Skeletal muscle cell (primary cell): ENCODE measurements at regions not wholly inside any gene's neighbourhood (a gene's known extent, or its start where the extent isn't known, plus 50 kb on each side); places are given as distances from the start of the nearest gene placed in this dataset.

ENCODE experiments used
- DNase-seq: peaks from one replicate; pipeline ENCODE4 v3.0.0-alpha.2; 2010; ENCODE audit warnings: low read depth
- H3K4me3 ChIP-seq: 2 replicates; pipeline ENCODE4 v1.5.1; 2011; ENCODE audit warnings: low read depth, mild to moderate bottlenecking, control low read depth, low read length, moderate library complexity

DNA sequence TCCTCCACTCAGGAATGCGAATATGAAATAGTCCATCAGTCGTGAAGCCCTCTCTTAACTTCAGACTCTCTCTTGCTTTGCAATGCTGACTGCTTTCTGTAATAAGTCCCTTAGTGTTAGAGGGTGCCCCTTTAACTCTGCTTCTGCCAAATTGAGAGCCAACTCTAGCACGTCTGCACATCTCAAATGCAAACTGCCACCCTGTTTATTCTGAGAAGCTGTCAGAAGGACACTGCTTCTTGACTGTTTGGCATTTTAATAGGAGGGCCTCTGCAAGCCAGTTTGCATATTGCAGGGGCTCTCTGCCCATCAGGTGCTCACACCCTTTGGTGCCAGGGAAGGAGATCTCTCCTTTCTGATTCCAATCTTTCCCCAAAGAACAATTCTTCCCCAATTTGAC, 589.8 kb upstream of the CDH4 start:
- no peak for DNase-seq
- H3K4me3 ChIP-seq: no peak overlapping the region

DNA sequence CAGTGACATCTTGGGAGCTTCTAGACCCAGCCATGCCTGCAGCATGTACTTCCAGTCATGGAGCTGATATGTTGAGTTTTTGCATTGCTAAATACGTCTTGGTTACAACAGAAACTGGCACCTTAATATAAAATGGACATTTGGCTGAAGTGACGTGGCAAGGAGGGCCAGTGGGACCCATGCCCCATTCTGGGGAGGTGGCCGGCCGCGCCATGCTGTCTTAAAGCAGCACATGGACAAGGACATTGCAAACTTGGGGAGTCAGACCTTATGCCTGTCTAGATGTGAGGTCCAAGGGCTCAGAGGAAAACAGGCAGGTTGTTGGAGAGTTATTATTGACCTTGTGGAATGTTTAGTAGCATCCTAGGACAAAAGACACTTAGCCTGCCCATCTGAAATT, 588.0 kb upstream of the CDH4 start:
- DNase-seq: no peak

DNA sequence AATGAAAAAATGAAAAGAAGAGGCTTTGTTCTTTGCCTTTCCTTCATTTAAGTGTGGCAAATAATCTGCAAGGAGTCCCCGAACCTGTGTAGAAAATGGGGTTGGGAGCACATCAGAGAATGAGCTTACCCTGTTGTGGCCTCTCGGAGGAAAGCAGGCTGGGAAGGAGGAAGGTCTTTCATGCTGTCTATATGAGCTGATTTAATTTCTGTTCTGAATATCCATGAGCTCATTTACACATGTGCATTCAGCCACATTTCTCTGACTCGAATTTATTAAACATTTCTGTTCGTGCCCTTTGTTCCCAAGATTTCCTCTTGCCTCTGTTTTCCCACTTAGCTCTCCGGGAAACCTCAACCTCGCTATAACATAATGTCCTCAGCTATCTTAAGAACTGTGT, 584.4 kb upstream of the CDH4 start:
- no peak overlapping the region for H3K4me3 ChIP-seq
- no peak for DNase-seq

More for the DNA sequence above, 588.0 kb upstream of the CDH4 start:
- H3K4me3 ChIP-seq: no peak overlapping the region

DNA sequence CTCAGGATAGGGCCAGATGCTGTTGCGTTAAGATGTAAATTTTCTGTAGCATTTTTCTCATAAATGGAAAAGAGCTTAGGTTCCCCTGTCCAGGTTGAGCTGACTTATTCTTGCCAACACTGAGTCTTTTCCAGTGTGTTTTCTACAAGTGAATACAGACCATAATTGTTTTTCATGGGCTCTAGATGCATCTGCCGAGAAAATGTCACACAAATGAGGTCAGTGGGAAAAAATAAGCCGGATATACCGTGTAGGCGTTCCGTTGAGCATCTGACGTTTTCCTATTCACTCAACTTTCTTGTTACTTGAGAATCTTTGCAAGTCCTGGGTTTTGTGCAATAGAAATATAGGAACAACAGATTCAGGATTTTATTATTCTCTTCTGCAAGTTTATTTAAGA, 582.9 kb upstream of the CDH4 start:
- no peak overlapping the region for H3K4me3 ChIP-seq
- DNase-seq: no peak

DNA sequence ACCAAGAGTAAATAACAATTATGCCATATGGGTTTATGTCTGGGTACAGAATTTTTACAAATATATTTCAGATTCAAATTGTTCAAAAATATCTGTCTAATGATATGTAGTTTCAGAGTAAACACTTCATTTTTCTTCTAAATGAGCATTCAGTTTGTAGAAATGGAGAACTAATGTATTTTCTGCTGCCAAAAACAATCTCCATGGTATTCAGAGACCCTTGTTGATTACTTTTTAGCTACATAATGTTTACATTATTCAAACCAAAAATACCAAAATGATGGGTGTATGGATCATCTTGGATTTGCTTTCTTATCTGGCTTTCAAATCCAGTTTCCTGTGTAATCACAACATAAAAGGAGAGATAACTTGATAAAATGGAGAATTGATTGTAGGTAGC, 576.0 kb upstream of the CDH4 start:
- H3K4me3 ChIP-seq: no peak overlapping the region
- no peak for DNase-seq

DNA sequence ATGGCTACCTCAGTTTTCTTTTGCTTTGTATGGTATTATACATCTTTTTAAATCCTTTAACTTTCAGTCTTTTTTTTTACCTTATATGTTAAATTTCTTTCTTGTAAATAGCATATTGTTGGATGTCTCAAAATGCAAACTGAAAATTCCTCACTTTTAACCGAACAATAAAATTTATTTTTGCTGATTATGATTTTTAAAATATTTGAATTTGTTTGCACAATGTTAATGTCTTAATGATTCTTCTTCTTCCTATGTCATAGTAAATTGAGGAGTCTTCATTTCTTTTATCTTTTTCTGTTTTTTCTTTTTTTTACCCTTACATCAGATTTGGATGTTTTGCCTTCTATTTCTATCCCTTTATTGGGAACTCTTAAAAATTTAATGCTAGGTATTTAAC, 574.2 kb upstream of the CDH4 start:
- DNase-seq: no peak
- no peak overlapping the region for H3K4me3 ChIP-seq

DNA sequence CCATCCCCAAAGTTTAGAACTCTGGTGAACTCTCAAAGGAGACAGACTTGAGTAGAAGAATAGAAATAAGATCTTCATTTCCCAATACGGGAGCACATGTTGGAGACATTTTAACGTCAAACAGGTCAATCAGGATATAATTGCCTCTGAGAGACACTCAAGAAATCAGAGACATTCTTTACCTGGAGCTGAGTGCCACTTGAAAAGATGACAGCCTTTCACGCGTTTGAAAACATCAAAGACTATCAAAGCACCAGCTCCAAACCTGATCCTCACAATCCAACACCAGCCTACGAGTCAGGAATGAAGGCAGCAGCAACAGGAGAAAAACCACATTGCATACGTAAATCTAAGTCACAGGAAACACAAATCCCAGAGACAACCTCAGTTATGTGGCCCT, 571.5 kb upstream of the CDH4 start:
- DNase-seq: no peak
- no peak overlapping the region for H3K4me3 ChIP-seq

DNA sequence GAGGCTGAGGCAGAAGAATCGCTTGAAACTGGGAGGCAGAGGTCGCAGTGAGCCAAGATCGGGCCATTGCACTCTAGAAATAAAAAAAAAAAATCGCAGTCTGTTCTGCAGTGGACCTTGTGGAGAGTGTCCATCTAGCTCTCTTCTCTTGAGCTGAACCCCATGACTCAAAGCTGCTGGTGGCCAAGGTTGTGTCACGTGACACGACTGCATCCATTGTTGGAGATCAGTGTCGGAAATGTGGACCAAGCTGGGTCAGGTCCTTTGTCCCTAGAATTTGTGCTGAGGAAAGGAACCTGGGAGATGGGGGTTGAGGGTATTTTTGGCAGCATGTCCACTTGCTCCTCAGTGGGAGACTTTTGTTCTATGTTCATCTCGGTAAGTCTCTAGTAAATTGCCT, 564.8 kb upstream of the CDH4 start:
- no peak for DNase-seq
- no peak overlapping the region for H3K4me3 ChIP-seq

DNA sequence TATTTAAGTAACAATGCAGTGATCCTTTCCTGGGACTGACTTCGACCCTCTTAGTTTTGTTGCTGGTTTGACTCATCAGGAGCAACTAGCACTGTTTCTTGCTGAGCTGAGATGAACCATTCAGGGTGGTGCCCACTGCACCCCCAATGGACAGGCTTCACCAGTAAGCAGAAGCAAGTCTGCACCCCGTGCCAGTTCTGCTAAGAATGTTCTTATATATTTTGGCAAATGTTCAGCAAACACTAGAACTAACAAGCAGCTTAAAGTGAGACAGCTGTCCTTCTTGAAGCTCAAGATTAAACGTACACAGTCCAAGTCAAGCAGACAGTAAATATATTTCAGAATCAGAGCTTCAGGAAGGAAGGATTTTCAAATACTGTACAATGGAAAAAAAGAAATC, 561.3 kb upstream of the CDH4 start:
- no peak for DNase-seq
- H3K4me3 ChIP-seq: no peak overlapping the region

DNA sequence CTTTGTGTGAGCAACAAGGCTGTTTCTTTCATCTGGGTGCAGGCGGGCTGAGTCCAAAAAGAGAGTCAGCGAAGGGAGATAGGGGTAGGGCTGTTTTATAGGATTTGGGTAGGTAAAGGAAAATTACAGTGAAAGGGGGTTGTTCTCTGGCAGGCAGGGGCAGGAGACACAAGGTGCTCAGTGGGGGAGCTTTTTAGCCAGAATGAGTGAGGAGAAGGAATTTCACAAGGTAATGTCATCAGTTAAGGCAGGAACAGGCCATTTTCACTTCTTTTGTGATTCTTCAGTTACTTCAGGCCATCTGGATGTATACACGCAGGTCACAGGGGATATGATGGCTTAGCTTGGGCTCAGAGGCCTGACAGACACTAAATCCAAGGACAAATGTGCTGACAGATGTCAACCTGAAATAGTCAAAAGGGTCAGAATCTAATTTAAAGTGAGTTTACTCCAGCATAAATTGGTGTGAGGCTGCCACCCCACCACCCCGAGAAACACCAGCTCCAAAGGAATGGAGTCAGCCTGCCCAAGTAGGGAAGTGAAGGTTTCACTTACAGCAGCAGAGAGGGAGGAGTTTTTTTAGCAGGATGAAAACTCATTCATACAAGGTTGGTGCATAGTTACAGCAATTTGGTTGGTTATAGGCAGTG, 560.0 kb upstream of the CDH4 start:
- H3K4me3 ChIP-seq: no peak overlapping the region
- no peak for DNase-seq

DNA sequence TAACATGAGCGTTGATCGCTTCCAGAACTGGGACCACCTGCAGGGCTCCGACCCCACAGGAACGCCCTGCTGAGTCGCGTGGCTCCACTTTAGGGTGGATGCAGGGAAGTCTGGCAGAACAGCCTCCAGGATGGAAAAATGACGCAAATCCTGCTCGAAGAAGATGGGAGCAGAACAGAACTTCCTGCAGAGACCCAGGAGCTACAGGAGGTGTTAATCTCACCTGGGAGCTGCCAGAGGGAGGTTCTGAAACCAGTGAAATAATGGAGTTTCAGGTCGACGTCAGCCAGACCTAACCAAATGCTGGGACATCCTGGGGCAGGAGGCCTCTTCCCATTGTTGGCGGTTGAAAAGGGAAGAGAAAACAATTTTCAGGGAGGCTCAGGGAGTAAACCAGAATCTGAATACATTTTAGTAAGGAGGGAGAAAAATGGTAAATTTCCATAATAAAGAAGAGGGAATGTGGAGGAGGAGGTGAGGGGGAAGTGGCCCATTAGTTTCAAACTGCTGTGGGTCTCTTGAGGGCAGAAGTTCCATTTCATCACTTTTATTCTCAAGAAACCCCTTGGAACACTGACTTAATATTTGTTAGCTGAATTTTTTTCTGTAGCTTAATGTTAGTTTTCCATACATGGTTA, 558.4 kb upstream of the CDH4 start:
- no peak overlapping the region for H3K4me3 ChIP-seq
- DNase-seq: no peak

DNA sequence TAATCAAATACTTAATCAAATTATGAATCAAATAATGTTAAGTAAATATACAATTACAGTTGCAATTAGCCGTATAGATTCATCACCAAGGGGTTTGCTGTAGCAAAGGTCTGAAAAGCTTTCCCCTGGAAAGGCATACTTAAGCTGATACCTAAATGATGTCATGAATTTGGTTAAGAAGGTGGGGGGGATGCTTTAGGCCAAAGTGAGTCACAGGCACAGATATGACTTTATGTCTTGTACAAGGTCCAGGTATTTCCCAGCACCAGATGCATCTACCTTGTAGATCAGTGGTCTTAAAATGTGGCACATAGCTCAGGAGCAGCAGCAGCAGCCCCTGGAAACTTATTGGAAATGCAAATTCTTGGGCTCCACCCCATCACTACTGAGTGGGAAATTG, 557.3 kb upstream of the CDH4 start:
- no peak for DNase-seq
- no peak overlapping the region for H3K4me3 ChIP-seq

DNA sequence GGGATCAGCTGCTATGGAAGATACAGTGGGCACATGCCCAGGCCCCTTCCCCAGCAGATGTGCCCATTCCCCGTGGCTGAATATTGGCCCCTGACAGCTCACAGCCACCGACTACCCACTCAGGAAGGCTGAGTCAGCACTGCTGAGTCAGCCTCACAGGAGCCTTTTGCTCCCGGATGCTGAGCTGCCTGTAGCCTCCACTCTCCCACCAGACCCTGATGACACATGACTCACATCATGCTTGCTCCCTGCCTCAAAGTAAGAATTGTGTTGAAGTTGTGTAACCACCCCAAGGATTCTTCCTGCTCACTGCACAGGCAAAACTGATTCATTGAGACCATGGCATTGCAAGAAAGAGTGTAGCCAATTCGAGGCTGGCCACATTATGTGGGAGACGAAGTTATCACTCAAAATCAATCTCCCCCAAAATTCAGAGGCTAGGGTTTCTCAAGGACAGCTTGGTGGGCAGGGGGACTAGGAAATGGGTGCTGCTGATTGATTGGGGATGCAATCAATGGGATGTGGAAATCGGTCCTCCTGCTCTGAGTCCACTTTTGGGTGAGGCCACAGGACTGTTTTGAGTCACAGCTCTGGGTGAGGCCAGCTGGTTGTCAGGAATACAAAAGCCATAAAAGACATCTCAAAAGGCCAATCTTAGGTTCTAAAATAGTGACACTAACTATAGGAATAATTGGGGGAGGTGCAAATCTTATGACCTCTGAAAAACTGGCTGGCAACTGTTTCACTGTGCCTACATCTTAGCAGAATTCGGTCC, 556.6 kb upstream of the CDH4 start:
- peak; percentile 93 for DNase-seq
- no peak overlapping the region for H3K4me3 ChIP-seq

DNA sequence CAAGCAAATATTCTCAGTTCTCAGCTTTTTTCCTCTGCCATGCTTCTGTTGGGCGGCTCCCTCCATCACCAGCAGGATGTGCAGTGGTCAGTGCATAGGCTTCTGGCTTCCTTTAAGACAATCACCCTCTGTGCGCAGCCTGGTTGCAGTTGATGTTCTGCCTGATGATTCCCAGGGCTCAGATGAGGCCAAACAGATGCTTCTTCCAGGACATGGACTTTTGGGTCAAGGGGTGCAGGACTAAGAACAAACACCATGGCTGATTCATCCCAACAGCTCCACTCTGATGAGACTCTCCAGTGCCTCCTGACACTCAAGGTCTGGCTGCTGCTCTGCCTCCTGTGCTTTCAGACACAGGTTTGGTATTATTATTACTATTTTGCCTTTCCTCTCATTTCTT, 554.8 kb upstream of the CDH4 start:
- DNase-seq: no peak
- H3K4me3 ChIP-seq: no peak overlapping the region

DNA sequence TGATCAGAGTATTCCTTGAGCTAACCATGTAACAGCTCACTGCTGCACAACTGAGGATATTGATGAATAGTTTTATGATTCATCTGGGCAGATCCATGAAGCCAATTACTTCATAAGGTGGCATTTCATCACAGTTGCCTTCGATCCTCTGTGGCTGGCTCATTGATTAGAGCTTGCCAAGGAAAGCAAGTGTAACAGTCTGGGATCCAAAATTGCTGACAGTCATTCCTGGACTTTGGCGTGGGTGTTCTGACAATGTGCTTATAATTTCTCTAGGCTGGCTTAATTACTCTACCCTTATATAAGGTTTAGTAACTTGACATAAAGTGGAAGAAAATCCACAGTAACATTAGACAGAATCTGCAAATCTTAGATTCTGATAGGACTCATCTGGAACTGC, 551.3 kb upstream of the CDH4 start:
- DNase-seq: no peak
- H3K4me3 ChIP-seq: no peak overlapping the region

DNA sequence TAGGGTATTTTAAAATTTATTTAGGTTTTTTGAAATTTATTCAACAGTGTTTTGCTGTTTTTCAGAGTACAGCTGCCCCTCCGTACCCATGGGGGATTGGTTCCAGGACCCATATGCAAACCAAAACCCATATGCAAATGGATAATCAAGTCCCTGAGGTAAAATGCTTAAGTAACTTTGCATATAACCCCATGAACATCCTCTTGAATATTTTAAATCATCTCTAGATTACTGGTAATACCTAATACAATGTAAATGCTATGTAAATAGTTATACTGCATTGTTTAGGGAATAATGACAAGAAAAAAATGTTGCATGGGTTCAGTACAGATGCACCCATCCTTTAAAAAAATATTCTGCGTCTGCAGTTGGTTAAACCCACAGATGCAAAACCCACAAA, 547.9 kb upstream of the CDH4 start:
- no peak for DNase-seq
- H3K4me3 ChIP-seq: no peak overlapping the region

DNA sequence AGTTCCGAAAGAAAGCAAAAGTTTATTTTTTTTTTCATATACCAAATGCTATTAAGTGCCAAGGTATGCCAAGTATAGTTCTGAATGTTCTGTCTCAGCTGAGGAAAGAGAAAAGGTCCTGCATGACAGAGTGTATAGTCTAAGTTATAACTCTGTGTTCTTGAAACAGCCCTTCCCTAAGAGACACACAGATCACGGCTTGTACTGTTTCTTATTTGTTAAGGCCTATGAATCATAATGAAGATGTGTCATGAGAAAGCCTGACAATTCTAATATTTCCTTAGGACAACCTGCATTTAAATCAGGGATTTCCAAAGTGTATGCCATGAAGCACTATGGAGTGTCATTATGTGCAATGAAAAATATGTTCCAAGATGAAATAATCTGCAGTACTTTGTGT, 538.7 kb upstream of the CDH4 start:
- DNase-seq: no peak
- H3K4me3 ChIP-seq: no peak overlapping the region

DNA sequence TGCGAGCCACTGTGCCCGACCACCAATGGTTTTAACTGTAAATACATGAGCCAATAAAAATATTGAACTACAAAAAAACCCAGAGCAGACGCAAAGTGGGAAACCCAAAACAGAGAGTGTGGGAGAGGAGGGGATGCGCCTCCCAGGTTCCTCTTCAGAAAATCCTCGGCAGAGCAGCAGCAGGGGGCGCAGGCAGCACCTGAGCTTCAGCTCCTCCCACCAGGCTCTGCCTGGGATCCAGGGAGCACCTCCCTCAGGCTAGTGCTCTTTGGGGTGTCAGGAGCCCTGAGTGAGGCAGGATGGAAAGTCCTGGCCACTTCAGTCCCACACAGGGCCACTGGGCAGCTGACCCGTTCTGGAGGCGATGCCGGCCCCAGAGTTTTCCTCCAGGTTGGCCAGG, 536.9 kb upstream of the CDH4 start:
- no peak overlapping the region for H3K4me3 ChIP-seq
- DNase-seq: no peak

DNA sequence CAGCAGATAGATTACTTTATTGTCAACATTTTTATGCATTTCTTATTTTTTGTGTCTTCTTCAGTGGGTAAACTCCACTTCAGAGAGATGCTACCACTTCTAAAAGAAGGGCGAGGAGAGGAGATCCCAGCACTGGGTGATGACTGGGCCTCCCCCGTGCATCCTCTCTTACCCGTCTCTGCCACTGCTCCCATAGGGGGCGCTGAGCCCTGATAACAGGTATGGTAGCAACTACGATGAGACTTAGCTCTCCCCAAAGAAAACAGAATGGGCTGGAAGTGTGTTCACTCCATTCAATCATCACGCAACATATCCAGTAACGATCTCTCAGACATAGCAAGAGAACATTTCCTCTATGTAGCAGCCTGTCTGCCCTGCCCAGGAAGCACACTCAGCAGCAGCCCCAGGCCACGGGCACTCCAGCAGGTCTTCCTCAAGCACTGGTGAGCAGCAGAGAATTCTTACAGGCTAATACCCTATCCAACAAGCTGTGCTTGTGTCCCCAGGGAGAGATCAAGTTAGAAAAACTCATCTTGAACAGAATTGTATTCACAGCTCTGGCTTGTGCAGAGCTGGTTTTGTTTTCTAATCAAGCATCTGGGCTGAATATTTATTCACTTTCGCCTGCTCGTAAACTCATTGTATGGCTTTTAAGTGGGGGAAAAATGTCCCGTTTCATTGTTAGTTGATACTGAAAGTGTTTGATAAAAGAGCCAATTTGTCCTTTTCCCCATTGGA, 533.1 kb upstream of the CDH4 start:
- no peak for DNase-seq
- H3K4me3 ChIP-seq: no peak overlapping the region

DNA sequence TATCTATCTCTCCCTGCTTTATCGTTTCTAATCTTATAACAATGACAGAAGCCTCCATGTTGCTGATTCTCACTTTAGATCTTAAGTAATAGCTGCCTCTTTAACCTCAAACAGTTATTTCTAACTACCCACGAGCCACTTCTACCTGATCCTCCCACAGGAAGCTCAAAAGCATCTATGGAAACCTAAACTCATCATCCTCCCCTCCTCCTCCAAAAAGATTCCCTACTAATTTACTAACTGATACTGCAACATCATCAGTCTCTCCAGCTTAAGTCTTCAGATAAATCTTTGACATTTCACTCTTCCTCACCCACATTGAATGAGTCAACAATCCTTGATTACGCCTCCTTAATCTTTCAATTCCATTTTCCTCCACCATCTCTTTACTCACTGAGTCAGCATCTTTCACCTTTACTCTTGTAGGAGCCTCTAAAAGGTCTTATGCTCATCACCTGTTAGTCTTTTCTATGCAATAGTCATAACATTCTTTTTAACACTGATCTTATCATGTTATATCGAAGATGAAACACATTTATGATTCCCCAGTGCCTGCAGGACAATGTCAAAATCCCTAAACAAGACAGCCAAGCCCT, 526.7 kb upstream of the CDH4 start:
- no peak overlapping the region for H3K4me3 ChIP-seq
- no peak for DNase-seq
